Stomach (tissue), 8 donors: ENCODE measurements at regions not wholly inside any gene's neighbourhood (a gene's known extent, or its start where the extent isn't known, plus 50 kb on each side); places are given as distances from the start of the nearest gene placed in this dataset.

Experiments
- DNase-seq, 2 donors: peaks; one replicate each; pipeline versions ENCODE4 v3.0.0 to v3.0.0-alpha.2; 2013 to 2019
- H3K27ac ChIP-seq, 5 donors: fragments of 200-600 bp in 4 of 5; sonication (generic) in 4 of 5; one replicate each; pipeline ENCODE4 v1.5.1; 2013 to 2019; ENCODE audit warnings: mild to moderate bottlenecking in 1 of 5, moderate library complexity in 1 of 5
- H3K27me3 ChIP-seq, 3 donors: fragments of 200-600 bp; sonication (generic); one replicate each; pipeline ENCODE4 v1.5.1; 2017 to 2019; ENCODE audit warnings: mixed run types in 1 of 3
- H3K36me3 ChIP-seq, 4 donors: fragments of 200-600 bp; sonication (generic); 1 replicate in 3 of 4; 2 replicates in 1 of 4; pipeline ENCODE4 v1.5.1; 2016 to 2019
- H3K4me1 ChIP-seq, 4 donors: fragments of 200-600 bp; sonication (generic); one replicate each; pipeline ENCODE4 v1.5.1; 2016 to 2019
- H3K4me3 ChIP-seq, 4 donors: fragments of 200-600 bp; sonication (generic) in 3 of 4; one replicate each; pipeline ENCODE4 v1.5.1; 2016 to 2019; ENCODE audit warnings: mild to moderate bottlenecking in 1 of 4
- H3K9me3 ChIP-seq, 4 donors: fragments of 200-600 bp; sonication (generic); one replicate each; pipeline ENCODE4 v1.5.1; 2016 to 2019
- CTCF ChIP-seq, 7 experiments: fragments of 450-650 bp in 4 of 7; fragments of 200-600 bp in 3 of 7; sonication (generic) in 3 of 7; IDR thresholded peaks; one replicate each; pipeline ENCODE4 v1.5.1; 2016 to 2019; ENCODE audit warnings: antibody characterized with exemption in 7 of 7, control low read depth in 2 of 7, mild to moderate bottlenecking in 1 of 7
- EP300 ChIP-seq: sonication (generic); formaldehyde crosslinking; IDR thresholded peaks from one replicate; pipeline ENCODE4 v1.6.1; 2017; ENCODE audit warnings: antibody characterized with exemption
- POLR2A ChIP-seq, 4 donors: fragments of 450-650 bp; IDR thresholded peaks; one replicate each; pipeline ENCODE4 v1.6.1; 2016; ENCODE audit warnings: antibody characterized with exemption in 4 of 4, control low read depth in 2 of 4, mild to moderate bottlenecking in 1 of 4, moderate library complexity in 1 of 4
- POLR2AphosphoS5 ChIP-seq, 3 donors: sonication (generic); formaldehyde crosslinking; IDR thresholded peaks; one replicate each; pipeline ENCODE4 v1.6.1; 2016; ENCODE audit warnings: antibody characterized with exemption in 3 of 3
- WGBS, 5 donors: extraction: QIAGEN DNeasy Blood & Tissue Kit in 3 of 5; methylation state at CpG; one replicate each; pipeline versions ENCODE4 v1.1.5 to v1.1.7; 2013 to 2018; 5-methylcytosine and 5-hydroxymethylcytosine counted together
- intact Hi-C: fragments of 100-400 bp; cut with DNase I; formaldehyde crosslinking; loops from one replicate; pipeline ENCODE4 v1.15.1; 2023; ENCODE audit warnings: low total_unique reads
- donor health status: healthy with polysubstance abuse.
- donor health status: Bipolar disorder and iron deficiency.
- donor health status: healthy.

DNA sequence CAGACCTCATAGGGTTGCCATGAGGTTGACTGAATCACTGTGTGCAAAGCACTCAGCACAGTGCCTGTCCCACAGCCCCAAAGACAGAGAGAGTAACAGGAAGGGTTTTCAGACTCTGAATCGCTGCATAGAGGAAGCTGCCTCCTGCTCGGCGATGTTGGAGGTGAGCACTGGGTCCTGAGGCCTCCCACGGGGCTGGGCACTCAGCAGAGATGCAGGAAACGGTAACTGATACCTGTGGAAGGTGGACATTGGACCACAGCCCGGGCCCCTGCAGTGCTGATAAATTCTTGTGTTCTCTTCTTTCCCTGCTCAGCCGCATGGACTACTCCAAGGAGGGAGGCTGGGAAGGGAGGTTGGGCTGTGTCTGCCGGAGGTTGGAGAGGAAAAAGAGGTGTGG, 389.7 kb downstream of the PTPRU start:
- Histone ChIP-seq H3K36me3 (no peaks in the 10 kb centered on the region), H3K4me1 (no peaks in the 10 kb centered on the region), H3K27ac (no peak overlapping the region), H3K9me3 (peaks cover 0 to 10% (median 8%) of the 10 kb centered on the region in 4 donors), H3K4me3 (no peak overlapping the region), H3K27me3 (peaks cover 0 to 28% (median 0%) of the 10 kb centered on the region in 3 donors)
- intact Hi-C loops, result no loop called here
- DNase-seq, result no peak
- WGBS, 5 donors, result 65 to 71% (median 69%) methylated on average over 6 to 8 of the region's 8 CpGs
- no peak for TF ChIP-seq EP300
- no peak for TF ChIP-seq POLR2AphosphoS5 (IDR thresholded peaks at IDR 0.05)
- no peak for TF ChIP-seq CTCF (IDR thresholded peaks at IDR 0.05)
- no peak for TF ChIP-seq POLR2A (IDR thresholded peaks at IDR 0.05)

DNA sequence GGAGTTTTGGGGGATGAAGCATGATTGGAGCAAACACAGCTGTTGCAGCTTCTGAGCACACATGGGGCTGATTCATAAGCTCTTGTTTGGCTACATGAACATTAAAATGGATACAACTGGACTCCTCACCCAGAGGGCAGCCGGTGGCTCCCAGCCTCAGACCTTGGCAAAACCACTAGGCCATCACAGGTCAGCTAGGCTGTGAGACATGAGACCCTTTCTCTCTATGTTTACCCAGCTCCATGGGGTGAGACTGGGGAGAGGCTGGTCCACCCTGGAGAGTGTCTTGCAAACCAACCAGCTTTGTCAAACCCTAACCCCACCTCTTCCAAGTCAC, 388.7 kb downstream of the PTPRU start:
- Histone ChIP-seq H3K27me3 (peaks cover 0 to 37% (median 3%) of the 10 kb centered on the region in 3 donors), H3K9me3 (peaks cover 0 to 10% (median 8%) of the 10 kb centered on the region in 4 donors), H3K36me3 (no peaks in the 10 kb centered on the region), H3K27ac (no peak overlapping the region), H3K4me1 (no peaks in the 10 kb centered on the region), H3K4me3 (no peak overlapping the region)
- intact Hi-C loops, result no loop called here
- 64 to 83% (median 72%) methylated on average over 1 of the region's 1 CpG for WGBS, 5 donors
- DNase-seq, result no peak
- no peak for TF ChIP-seq POLR2AphosphoS5 (IDR thresholded peaks at IDR 0.05)
- no peak for TF ChIP-seq CTCF (IDR thresholded peaks at IDR 0.05)
- no peak for TF ChIP-seq EP300
- TF ChIP-seq POLR2A (IDR thresholded peaks at IDR 0.05), result no peak

DNA sequence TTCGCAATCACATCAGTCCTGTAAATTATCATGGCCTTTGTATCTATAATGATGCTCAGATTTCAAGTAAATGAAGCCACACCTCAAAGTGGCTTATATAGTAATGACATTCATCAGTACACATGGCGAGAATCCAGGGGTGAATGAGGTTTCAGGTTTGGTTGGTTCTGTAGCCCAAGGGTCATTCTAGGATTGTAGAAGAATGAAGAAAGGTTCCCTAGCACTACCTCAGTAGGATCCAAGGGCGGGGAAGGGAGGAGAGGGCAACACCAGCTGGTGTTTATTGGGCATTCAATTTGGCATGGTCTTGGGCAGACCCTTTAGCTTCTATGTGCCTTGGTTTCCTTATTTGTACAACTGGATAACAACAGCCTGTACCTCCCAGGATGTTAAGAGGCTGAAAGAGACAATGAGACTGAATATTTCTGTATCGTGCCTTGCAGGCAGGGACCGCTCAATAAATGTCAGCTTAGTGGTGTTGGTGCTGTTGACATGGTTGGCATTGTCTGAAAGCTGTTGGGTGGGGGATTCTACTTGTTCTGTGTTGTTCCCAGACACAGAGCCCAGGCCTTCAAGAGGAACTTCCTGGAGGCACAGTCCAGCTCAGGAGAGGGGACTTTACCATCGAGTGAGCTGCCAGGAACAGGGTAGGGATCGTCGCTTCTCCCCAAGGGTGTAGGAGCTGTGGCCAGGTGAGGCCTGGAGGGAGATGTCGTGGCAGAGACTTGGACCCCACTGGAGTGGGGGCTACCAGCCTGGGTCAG, 388.2 kb downstream of the PTPRU start:
- no peak for DNase-seq
- intact Hi-C loops, result no loop called here
- Histone ChIP-seq H3K4me1 (no peaks in the 10 kb centered on the region), H3K4me3 (no peak overlapping the region), H3K27ac (no peak overlapping the region), H3K27me3 (peaks cover 0 to 37% (median 3%) of the 10 kb centered on the region in 3 donors), H3K36me3 (no peaks in the 10 kb centered on the region), H3K9me3 (peaks cover 0 to 10% (median 8%) of the 10 kb centered on the region in 4 donors)
- TF ChIP-seq POLR2A (IDR thresholded peaks at IDR 0.05) (no peak), EP300 (no peak), POLR2AphosphoS5 (IDR thresholded peaks at IDR 0.05) (no peak), CTCF (IDR thresholded peaks at IDR 0.05) (no peak)
- 71 to 79% (median 77%) methylated on average over 8 to 9 of the region's 9 CpGs for WGBS, 5 donors

- intact Hi-C loops, result no loop called here
- peaks cover 0 to 37% (median 3%) of the 10 kb centered on the region in 3 donors for H3K27me3 ChIP-seq
- WGBS, 5 donors, result 78 to 87% (median 85%) methylated on average over 7 of the region's 7 CpGs
- H3K4me1 ChIP-seq, result no peaks in the 10 kb centered on the region
- DNase-seq, result no peak
- H3K27ac ChIP-seq, result no peak overlapping the region
- no peak overlapping the region for H3K4me3 ChIP-seq
- TF ChIP-seq POLR2A (IDR thresholded peaks at IDR 0.05), result no peak
- TF ChIP-seq EP300, result no peak
- no peak for TF ChIP-seq CTCF (IDR thresholded peaks at IDR 0.05)
- TF ChIP-seq POLR2AphosphoS5 (IDR thresholded peaks at IDR 0.05), result no peak
- H3K36me3 ChIP-seq, result no peaks in the 10 kb centered on the region
- peaks cover 0 to 10% (median 8%) of the 10 kb centered on the region in 4 donors for H3K9me3 ChIP-seq
Observed at GRCh38 chr1:29623501-29623900, 387.2 kb downstream of the PTPRU start.
